ENCODE measurements at regions not wholly inside any gene's neighbourhood (a gene's known extent, or its start where the extent isn't known, plus 50 kb on each side); places are given as distances from the start of the nearest gene placed in this dataset.

DNA sequence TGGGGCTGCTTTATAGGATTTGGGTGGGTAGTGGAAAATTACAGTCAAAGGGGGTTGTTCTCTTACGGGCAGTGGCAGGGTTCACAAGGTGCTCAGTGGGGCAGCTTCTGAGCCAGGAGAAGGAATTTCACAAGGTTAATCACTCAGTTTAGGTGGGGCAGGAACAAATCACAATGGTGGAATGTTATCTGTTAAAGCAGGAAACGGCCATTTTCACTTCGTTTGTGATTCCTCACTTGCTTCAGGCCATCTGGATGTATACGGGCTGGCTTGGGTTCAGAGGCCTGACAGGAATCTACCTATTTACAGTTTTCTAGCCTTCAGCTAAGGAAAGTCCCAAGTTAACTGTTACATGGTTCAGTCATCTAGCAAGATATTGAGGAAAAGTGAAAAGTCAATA, 1003.5 kb downstream of the STPG2 start:
- TF ChIP-seq POLR2A (IDR thresholded peaks at IDR 0.05; ENCODE audit: low read depth, low read length) (no peak), POLR2AphosphoS5 (IDR thresholded peaks at IDR 0.05; ENCODE audit: low read length) (no peak), EP300 (IDR thresholded peaks at IDR 0.05; ENCODE audit: borderline replicate concordance in 1 of 2, control insufficient read depth in 1 of 2, low read depth in 2 of 2, low read length in 2 of 2) (no peak), RFX5 (IDR thresholded peaks at IDR 0.05; ENCODE audit: low read depth, low read length) (no peak), SUZ12 (IDR thresholded peaks at IDR 0.05; ENCODE audit: unreplicated experiment) (no peak), ESRRA (IDR thresholded peaks at IDR 0.05; ENCODE audit: low read length) (no peak), TARDBP (IDR thresholded peaks at IDR 0.05; ENCODE audit: borderline replicate concordance) (no peak), TCF12 (IDR thresholded peaks at IDR 0.05; ENCODE audit: low read depth, low read length) (no peak), SIN3A (IDR thresholded peaks at IDR 0.05; ENCODE audit: low read depth, low read length) (no peak)
- TF ChIP-seq, protein P1, sequence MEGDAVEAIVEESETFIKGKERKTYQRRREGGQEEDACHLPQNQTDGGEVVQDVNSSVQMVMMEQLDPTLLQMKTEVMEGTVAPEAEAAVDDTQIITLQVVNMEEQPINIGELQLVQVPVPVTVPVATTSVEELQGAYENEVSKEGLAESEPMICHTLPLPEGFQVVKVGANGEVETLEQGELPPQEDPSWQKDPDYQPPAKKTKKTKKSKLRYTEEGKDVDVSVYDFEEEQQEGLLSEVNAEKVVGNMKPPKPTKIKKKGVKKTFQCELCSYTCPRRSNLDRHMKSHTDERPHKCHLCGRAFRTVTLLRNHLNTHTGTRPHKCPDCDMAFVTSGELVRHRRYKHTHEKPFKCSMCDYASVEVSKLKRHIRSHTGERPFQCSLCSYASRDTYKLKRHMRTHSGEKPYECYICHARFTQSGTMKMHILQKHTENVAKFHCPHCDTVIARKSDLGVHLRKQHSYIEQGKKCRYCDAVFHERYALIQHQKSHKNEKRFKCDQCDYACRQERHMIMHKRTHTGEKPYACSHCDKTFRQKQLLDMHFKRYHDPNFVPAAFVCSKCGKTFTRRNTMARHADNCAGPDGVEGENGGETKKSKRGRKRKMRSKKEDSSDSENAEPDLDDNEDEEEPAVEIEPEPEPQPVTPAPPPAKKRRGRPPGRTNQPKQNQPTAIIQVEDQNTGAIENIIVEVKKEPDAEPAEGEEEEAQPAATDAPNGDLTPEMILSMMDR (IDR thresholded peaks at IDR 0.05 in 2 of 3, conservative IDR thresholded peaks at IDR 0.05 in 1 of 3; ENCODE audit: control insufficient read depth in 2 of 3, extremely low read depth in 1 of 3, insufficient read depth in 1 of 3, low read depth in 3 of 3, low read length in 3 of 3): no peak
- TF ChIP-seq, protein P2, sequence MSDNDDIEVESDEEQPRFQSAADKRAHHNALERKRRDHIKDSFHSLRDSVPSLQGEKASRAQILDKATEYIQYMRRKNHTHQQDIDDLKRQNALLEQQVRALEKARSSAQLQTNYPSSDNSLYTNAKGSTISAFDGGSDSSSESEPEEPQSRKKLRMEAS (IDR thresholded peaks at IDR 0.05; ENCODE audit: low read depth, low read length): no peak

All from GM12878 (cell line).